WTC11 (cell line): ENCODE measurements at regions not wholly inside any gene's neighbourhood (a gene's known extent, or its start where the extent isn't known, plus 50 kb on each side); places are given as distances from the start of the nearest gene placed in this dataset.

Source experiments
- CTCF ChIP-seq: fragments of 200-600 bp; IDR thresholded peaks from 2 replicates; pipeline ENCODE4 v1.8.0; 2022; ENCODE audit warnings: antibody characterized with exemption
- ESRRA ChIP-seq: sonication (generic); formaldehyde crosslinking; IDR thresholded peaks from 2 replicates; pipeline ENCODE4 v1.8.1; 2022; ENCODE audit warnings: mild to moderate bottlenecking, missing genetic modification reagents, borderline replicate concordance
- SMAD4 ChIP-seq: sonication (generic); formaldehyde crosslinking; IDR thresholded peaks from 2 replicates; pipeline ENCODE4 v1.8.0; 2022; ENCODE audit warnings: mild to moderate bottlenecking, missing genetic modification reagents
- TP53 ChIP-seq: sonication (generic); formaldehyde crosslinking; IDR thresholded peaks from 2 replicates; pipeline ENCODE4 v1.8.1; 2023; ENCODE audit warnings: mild to moderate bottlenecking, missing genetic modification reagents
- TF ChIP-seq, protein P1 (sequence below): sonication (generic); formaldehyde crosslinking; IDR thresholded peaks from 2 replicates; pipeline ENCODE4 v1.8.0; 2022; ENCODE audit warnings: mild to moderate bottlenecking, missing genetic modification reagents
- TF ChIP-seq, protein P2 (sequence below): sonication (generic); formaldehyde crosslinking; IDR thresholded peaks from 2 replicates; pipeline ENCODE4 v1.8.1; 2023; ENCODE audit warnings: mild to moderate bottlenecking, missing genetic modification reagents, moderate library complexity

GRCh38 chr2:239897596-239898235, 127.4 kb downstream of the NDUFA10 start:
- TF ChIP-seq TP53 (CRISPR knock-in tag), result no peak
- no peak for TF ChIP-seq CTCF
- TF ChIP-seq ESRRA (CRISPR knock-in tag), result no peak
- no peak for TF ChIP-seq SMAD4 (CRISPR knock-in tag)
- TF ChIP-seq, protein P1, sequence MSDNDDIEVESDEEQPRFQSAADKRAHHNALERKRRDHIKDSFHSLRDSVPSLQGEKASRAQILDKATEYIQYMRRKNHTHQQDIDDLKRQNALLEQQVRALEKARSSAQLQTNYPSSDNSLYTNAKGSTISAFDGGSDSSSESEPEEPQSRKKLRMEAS (CRISPR knock-in tag), result no peak
- TF ChIP-seq, protein P2, sequence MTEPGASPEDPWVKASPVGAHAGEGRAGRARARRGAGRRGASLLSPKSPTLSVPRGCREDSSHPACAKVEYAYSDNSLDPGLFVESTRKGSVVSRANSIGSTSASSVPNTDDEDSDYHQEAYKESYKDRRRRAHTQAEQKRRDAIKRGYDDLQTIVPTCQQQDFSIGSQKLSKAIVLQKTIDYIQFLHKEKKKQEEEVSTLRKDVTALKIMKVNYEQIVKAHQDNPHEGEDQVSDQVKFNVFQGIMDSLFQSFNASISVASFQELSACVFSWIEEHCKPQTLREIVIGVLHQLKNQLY (CRISPR knock-in tag), result no peak
